ENCODE measurements at regions not wholly inside any gene's neighbourhood (a gene's known extent, or its start where the extent isn't known, plus 50 kb on each side); places are given as distances from the start of the nearest gene placed in this dataset.

DNA sequence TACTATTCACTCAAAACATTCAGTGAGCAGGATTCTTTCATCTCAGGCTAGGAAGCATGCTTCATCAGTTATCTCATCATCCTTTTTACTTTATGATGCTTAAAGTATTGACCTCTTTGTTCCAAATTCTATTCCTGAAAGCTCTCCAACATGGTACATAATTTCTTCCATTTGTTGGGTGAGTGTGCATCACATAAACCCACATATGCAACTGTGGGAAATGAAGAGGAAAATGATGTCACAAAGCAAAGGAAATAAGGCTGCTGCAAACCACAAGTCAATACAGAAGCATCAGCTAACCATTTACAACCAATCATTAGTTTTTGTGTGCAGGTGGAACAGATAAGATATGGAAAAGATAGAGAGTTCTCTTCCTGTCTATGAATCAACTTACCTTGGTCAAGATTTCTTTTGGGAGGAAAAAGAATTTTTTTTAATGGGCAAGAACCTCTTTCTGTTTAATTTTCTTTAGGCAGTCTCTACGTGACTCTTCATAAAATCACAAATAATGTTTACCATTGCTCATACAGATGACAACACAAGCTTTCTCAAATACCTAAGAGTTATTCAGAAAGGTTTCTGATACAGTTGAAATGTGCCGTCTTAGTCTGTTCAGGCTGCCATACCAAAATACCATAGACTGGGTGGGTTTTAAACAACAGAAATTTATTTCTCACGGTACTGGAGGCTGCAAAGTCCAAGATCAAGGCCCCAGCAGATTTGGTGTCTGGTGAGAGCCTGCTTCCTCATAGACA lies 259.9 kb downstream of the ADGRG6 start:
- no peak for DNase-seq

GRCh38 chr6:142562865-142563264 lies 261.1 kb downstream of the ADGRG6 start:
- DNase-seq = no peak

DNA sequence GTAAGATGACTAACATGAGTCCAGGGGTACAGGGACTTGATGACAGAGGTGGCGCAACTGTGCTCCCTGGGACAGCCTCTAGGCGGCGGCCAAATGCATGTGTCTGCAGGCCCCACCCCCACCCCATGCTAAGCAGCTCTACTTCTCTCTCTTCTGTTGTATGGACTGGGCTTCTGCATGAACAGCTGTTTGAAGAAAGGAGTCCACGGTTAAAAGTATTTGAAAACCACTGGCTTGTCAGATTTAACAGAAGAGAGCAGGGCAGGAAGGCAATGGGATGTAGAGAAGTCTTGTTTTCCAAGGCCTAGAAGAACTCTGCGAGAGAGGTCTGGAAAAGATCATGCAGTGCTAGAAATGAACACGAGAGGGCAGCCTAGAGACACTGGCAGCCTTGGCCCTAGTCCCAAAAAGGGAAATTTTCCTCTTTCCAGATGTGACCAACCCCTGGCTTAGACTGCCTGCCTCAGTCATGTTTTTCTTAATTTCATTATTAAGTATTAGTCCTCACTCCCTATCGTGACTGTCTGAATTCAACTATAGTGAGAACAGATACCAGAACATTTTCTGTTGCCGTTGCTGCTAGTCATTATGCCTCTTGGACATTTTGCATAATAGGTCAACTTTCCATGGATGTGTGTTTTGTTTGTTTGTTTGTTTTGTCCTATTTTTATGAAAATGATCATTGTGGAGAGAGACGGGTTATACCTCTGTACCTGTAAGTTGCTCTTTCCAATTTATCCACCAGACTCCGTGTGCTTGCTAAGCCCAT lies 265.0 kb downstream of the ADGRG6 start:
- DNase-seq = peak; percentile 60

- DNase-seq = no peak
Observed at GRCh38 chr6:142567461-142567860, 265.7 kb downstream of the ADGRG6 start.

DNA sequence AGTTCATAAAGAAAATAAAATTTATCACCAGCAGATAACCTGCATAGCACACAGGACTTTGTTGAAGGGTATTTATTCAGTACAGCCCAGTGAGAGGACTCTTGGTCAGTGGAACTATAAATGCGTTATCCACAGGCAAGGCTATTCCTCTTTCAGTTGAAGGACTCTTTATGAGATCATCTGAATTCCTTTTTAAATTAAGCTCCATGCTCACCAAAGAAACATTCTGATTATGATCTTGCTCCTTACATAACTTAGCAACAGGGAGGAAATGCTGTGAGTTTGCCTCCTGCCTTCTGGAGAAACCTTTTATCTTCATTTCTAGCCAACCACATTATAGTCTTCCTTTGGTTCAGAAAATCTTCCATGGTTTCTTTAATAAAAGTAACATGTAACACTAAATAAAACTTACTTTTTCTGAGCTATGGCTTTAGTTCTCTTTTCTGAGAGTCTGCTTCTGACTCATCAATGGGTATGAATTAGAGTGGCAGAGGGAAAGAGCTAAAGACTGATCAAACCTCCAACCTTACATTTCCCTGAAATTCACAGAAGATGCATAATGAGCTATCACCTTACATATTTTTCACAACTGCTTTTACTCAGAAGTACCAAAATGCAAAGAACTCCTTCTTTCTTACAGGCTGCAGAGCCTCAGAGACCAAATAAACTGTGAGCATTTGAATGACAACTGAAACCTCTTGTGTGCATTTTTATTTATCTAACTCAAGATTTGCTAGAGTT lies 267.2 kb downstream of the ADGRG6 start:
- no peak for DNase-seq

DNA sequence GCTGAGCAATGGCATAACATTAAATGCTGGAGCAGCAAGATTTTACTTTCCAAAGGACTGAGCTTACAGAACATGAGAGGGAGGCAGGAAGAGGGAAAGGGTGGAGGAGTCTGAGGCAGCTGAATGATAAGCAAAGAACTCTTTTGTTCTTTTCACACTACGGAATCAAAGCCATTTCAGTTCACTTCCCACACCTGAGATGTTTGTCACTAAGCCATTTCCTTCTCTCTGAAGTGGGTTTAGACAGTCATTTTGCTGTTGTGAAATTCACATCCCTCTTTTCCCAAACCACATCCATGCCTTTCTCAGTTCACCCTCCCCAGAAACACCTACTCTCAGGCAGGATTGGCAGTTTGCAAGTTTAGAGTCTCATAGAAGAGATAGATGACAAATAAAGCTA lies 267.9 kb downstream of the ADGRG6 start:
- no peak for DNase-seq

DNA sequence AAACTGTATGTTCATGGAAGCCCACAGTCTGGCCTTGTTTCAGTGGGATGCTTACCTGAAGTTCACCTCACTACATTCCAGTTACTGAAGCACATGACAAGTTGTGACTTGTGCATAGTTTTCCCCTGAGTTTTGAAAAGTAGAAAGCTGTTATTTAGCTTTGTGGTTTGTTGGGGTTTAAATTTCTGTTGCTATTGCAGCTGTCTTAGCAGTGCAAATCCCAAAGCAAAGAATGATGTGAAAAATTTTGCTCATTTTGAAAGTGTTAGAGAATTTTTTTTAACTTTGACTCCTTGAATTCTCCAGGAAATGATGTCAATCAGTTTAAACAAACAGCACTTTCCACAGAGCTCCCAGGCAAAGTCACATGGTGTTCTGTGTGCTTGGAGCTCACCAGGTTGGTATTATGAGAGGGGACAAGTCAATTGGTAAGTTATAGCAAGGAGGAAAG lies 268.4 kb downstream of the ADGRG6 start:
- no peak for DNase-seq

- no peak for DNase-seq
Observed at GRCh38 chr6:142592876-142593275, 291.1 kb downstream of the ADGRG6 start.

DNA sequence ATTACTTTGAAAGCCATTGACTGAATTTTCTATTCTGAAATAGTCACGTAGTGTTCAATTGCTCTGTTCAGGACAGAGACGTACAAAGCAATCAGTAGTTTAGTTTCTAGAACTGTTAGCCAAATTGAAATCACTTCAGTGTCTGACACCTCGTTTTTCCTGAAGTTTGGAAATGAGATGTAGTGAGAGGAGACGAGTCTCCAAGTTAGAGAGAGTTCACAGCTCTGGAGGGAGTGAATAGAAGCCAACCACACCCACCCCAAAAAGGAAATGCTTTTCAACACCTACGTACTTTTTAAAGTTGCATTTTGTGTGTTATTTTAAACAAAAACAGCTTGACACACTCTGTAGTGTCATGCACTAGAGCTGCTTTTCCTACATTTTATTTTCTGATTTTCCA lies 296.0 kb downstream of the ADGRG6 start:
- DNase-seq = no peak

- no peak for DNase-seq
Observed at GRCh38 chr6:142601427-142601826, 299.6 kb downstream of the ADGRG6 start.

DNA sequence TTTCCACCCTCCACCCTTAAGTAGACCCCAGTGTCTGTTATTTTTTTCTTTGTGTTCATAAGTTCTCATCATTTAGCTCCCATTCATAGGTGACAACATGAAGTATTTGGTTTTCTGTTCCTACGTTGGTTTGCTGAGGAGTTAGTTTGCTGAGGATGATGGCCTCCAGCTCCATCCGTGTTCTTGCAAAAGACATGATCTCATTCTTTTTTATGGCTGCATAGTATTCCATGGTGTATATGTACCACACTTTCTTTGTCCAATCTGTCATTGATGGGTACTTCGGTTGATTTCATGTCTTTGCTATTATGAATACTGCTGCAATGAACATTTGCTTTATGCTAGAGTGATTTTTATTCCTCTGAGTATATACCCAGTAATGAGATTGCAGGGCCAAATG lies 301.2 kb downstream of the ADGRG6 start:
- DNase-seq = no peak

GRCh38 chr6:142605922-142606485 lies 304.2 kb downstream of the ADGRG6 start:
- no peak for DNase-seq

DNA sequence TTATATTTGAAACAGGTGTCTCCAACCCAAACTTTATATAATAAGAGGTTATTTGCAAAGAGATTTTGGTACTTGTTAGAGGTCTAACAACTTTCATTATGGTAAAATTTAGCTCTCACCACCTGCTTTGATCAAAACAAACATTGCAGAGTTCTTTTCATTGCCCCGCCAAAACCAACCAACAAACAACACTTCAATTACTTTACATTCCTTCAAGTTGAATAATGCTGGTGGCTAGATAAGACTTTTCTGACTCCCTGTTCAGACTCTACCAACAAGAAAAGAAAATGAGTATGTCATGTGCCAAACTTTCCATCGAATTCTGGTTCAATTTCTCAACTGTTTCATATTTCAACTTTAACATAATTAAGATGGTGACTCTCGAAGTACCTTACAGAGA lies 311.1 kb downstream of the ADGRG6 start:
- DNase-seq = no peak

DNA sequence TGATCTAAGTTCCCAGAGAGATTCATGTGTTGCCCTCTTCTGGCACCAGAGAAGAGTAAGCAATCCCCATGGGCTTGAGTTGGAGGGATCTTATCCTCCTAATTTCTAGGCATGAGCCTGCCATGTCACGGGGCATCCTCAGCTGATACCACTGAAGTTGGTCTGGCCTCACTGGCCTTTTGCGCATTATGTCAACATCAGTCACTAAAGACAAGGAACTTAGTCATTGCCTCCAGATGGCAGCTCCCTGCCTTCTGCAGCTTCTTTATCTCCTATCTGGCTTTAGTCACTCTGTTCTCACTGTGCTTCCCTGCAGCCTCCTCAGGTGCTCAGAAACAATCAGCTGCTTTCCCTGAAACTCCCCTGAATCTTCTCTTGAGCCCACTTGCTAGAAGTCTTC lies 312.2 kb downstream of the ADGRG6 start:
- no peak for DNase-seq

GRCh38 chr6:142617158-142617557 lies 315.4 kb downstream of the ADGRG6 start:
- no peak for DNase-seq

DNA sequence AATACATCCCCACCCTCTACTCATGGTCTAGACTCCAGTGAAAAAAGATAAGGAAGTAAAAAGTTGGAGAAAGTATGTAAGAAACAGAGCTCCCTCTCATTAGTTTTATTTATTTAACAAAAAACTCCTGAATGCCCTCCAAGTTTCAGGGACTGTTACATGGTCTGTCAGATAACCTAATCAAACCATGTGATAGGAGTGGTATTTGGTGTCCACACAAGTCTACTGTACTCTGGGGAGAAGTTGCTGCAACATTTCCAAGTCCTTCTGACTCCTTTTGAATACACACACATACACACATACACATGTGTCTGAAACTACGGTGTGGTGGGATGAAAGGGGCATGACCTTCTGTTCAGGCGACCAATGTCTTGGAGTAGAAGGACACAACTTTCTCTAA lies 320.0 kb downstream of the ADGRG6 start:
- DNase-seq = no peak

DNA sequence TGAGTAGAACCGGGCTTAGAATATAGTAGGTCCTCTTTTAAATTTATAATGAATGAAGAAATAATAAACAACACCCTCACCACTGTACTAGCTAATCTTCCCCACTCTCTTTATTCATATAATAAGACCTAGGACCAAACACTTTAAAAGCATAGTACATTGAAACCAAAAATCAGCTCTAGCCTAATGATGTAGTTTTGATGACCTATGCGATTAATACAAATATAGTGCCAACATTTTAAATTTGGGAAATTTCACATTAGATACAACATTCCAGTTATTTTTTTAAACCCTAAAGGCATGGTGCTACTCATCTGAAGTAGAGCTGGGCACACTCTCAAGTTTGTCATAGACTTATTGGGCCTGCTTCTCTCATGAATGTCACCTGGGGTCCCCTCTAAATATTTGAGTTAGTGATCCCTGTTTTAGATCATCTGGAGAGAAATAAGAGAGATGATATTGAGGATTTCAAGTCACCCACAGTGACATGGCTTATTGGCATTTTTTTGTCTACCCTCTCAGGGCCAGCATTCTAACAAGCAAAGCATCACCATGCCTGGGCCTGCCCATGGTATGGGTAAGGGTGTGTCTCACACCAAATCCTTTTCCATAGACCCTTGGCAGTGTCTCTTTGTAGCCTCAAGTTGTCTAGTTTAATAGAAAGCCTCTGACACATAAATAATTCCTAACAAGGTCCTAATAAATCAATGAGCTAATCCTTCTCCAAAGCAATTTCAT lies 319.8 kb downstream of the HIVEP2 start:
- no peak for DNase-seq

GRCh38 chr6:142627474-142627873 lies 317.5 kb downstream of the HIVEP2 start:
- DNase-seq = no peak

DNA sequence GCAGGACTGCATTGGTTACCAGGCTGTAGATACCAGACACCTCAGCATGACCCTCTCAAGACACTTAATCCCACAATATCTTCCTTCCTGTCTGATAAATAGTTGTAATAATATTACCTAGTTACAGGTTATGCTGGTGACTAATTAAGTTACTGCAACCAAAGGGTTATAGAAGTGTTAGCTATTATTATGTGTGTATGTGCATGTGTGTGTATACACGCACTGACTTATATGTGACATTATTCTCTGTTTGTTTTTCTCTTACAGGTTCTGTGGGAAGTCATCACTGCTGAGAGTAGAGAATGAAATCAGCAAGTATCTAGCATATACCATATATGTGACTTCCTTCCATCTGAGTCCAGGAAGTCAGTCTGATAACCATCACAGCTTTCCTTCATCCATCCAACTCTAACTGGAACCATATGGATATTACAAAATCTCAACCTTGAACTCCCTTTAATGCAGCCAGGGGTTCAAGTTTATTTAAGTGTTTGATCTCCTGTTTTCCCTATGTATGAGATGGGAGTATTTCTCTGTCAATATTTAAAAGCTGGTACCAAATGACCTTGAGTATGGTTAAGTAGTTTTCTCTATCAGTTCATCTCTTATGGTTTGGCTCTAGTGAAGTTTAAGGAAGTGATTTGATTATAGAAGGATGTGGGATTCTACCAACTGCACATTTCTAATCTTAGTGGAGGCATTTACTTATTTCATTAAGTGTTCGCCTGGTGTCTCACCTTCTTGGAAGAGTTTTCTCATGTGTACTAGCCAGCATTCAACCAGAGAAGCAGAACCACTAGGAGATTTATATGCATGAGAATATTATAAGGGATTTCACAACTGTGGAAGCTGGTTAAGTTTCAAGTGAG lies 313.2 kb downstream of the HIVEP2 start:
- no peak for DNase-seq

- no peak for DNase-seq
Observed at GRCh38 chr6:142633317-142633716, 311.7 kb downstream of the HIVEP2 start.

DNA sequence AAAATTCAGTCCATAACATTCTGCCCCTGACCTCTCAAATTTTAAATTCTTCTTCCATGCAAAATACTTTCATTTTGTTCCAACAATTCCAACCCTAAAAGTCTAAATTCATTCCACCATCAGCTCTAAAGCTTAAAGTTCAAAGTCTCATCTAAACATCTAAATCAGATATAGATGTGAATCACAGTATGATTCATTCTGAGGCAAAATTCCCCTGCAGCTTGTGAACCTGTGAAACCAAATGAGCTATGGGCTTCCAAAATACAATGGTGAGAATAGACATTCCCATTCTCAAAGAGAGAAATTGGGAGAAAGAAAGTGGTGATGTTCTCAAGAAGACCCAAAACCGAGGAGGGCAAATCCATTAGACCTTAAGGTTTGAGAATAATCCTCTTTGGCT lies 309.8 kb downstream of the HIVEP2 start:
- DNase-seq = no peak

All from activated CD8-positive, alpha-beta memory T cell treated with anti-CD3 and anti-CD28 coated beads, Interleukin-2, amount 50 U/mL, for 4 hours (primary cell).